HCT116 (cell line): ENCODE measurements at regions not wholly inside any gene's neighbourhood (a gene's known extent, or its start where the extent isn't known, plus 50 kb on each side); places are given as distances from the start of the nearest gene placed in this dataset.

Experiments
- CTCF ChIP-seq, 3 experiments: fragments of 200-600 bp in 1 of 3; sonication (generic) in 1 of 3; IDR thresholded peaks in 2 of 3; conservative IDR thresholded peaks in 1 of 3; 2 replicates each; pipeline ENCODE4 v1.5.1; 2012 to 2017; ENCODE audit warnings: low read depth in 2 of 3, low read length in 2 of 3, antibody characterized with exemption in 1 of 3, borderline replicate concordance in 1 of 3, control low read depth in 1 of 3, mild to moderate bottlenecking in 1 of 3, mixed read lengths in 1 of 3, mixed run types in 1 of 3, moderate library complexity in 1 of 3; ENCODE audit not compliant: insufficient read depth in 1 of 3
- ELF1 ChIP-seq: IDR thresholded peaks from 2 replicates; pipeline ENCODE4 v1.6.1; 2012; ENCODE audit warnings: low read depth, borderline replicate concordance
- EZH2phosphoT487 ChIP-seq: fragments of 200-600 bp; IDR thresholded peaks from 2 replicates; pipeline ENCODE4 v1.6.1; 2018; ENCODE audit warnings: antibody characterized with exemption, borderline replicate concordance
- POLR2A ChIP-seq: IDR thresholded peaks from 2 replicates; pipeline ENCODE4 v1.7.0; 2011; ENCODE audit warnings: borderline replicate concordance; ENCODE audit not compliant: insufficient read depth, insufficient read length; ENCODE audit errors: extremely low read depth
- ZFX ChIP-seq: fragments of 450-650 bp; IDR thresholded peaks from 2 replicates; pipeline ENCODE4 v1.6.1; 2017
- TF ChIP-seq, protein P1 (sequence below): IDR thresholded peaks from 2 replicates; pipeline ENCODE4 v1.6.1; 2012; ENCODE audit warnings: low read depth

DNA sequence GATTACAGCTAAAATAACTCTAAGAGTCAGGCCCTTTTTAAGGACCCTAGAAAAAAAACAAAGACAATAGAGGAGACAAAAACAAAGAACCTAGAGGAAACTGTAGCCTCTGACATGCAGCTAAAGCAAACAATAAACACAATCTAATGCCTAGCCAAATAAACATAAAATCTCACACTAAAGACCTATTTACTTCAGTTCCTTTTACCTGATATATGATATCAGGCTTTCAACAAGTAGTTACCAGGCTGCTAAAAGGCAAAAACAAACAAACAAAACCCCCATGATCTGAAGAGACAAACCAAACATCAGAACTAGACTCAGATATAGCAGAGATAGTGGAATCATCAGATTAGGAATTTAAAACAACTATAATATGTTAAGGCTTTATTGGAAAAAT lies 226.5 kb upstream of the POU5F2 start:
- TF ChIP-seq EZH2phosphoT487 = no peak
- TF ChIP-seq POLR2A = no peak
- TF ChIP-seq ZFX = no peak
- TF ChIP-seq CTCF (IDR thresholded peaks at IDR 0.05 in 2 of 3, conservative IDR thresholded peaks at IDR 0.05 in 1 of 3; ENCODE audit: borderline replicate concordance in 1 of 3, insufficient read depth in 1 of 3, low read depth in 2 of 3, low read length in 2 of 3) = no peak
- no peak for TF ChIP-seq ELF1
- TF ChIP-seq, protein P1, sequence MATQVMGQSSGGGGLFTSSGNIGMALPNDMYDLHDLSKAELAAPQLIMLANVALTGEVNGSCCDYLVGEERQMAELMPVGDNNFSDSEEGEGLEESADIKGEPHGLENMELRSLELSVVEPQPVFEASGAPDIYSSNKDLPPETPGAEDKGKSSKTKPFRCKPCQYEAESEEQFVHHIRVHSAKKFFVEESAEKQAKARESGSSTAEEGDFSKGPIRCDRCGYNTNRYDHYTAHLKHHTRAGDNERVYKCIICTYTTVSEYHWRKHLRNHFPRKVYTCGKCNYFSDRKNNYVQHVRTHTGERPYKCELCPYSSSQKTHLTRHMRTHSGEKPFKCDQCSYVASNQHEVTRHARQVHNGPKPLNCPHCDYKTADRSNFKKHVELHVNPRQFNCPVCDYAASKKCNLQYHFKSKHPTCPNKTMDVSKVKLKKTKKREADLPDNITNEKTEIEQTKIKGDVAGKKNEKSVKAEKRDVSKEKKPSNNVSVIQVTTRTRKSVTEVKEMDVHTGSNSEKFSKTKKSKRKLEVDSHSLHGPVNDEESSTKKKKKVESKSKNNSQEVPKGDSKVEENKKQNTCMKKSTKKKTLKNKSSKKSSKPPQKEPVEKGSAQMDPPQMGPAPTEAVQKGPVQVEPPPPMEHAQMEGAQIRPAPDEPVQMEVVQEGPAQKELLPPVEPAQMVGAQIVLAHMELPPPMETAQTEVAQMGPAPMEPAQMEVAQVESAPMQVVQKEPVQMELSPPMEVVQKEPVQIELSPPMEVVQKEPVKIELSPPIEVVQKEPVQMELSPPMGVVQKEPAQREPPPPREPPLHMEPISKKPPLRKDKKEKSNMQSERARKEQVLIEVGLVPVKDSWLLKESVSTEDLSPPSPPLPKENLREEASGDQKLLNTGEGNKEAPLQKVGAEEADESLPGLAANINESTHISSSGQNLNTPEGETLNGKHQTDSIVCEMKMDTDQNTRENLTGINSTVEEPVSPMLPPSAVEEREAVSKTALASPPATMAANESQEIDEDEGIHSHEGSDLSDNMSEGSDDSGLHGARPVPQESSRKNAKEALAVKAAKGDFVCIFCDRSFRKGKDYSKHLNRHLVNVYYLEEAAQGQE = no peak
